Panc1 (cell line): ENCODE measurements at regions not wholly inside any gene's neighbourhood (a gene's known extent, or its start where the extent isn't known, plus 50 kb on each side); places are given as distances from the start of the nearest gene placed in this dataset.

ENCODE experiments used
- ATAC-seq: fragments of 200-7000 bp; cut with Tn5 transposase; 2 replicates; pipeline ENCODE4 v1.9.1; 2020; ENCODE audit warnings: mild to moderate bottlenecking, moderate library complexity
- BruUV-seq: library from RNA; stranded (reverse); fragments of 400-500 nt; replicated peaks from 2 replicates; lab custom pipeline; 2021; lab: Mats Ljungman, UMichigan
- CTCF ChIA-PET: fragments of 300-600 bp; sonication (Branson Sonifier 250); formaldehyde crosslinking; loops from one replicate; lab custom pipeline; 2022; ENCODE audit warnings: antibody characterized with exemption; lab: Charles Lee
- POLR2A ChIA-PET: fragments of 300-600 bp; sonication (Branson Sonifier 250); formaldehyde crosslinking; loops from one replicate; lab custom pipeline; 2022; ENCODE audit warnings: antibody characterized with exemption; lab: Charles Lee
- DNase-seq: peaks from one replicate; pipeline ENCODE4 v3.0.0-alpha.2; 2010; ENCODE audit warnings: low read depth, low spot score
- H3K27ac ChIP-seq: 2 replicates; pipeline ENCODE4 v1.5.1; 2011; ENCODE audit warnings: mild to moderate bottlenecking, low read length, inconsistent platforms
- H3K27me3 ChIP-seq: fragments of 200-500 bp; sonication (Bioruptor generic); 2 replicates; pipeline ENCODE4 v1.6.0; 2014; ENCODE audit warnings: low read length, inconsistent platforms; ENCODE audit not compliant: control insufficient read depth, insufficient read depth
- H3K36me3 ChIP-seq: fragments of 200-500 bp; sonication (Bioruptor generic); 2 replicates; pipeline ENCODE4 v1.5.1; 2014; ENCODE audit warnings: inconsistent platforms, mild to moderate bottlenecking, low read length, moderate library complexity; ENCODE audit not compliant: control insufficient read depth, insufficient read depth
- H3K4me1 ChIP-seq: 2 replicates; pipeline ENCODE4 v1.5.1; 2011; ENCODE audit warnings: inconsistent platforms, mild to moderate bottlenecking, low read length, moderate library complexity; ENCODE audit not compliant: control insufficient read depth, insufficient read depth
- H3K4me3 ChIP-seq, 2 experiments: 2 replicates each; pipeline ENCODE4 v1.5.1; 2011 to 2012; ENCODE audit warnings: low read depth in 2 of 2, low read length in 2 of 2, mild to moderate bottlenecking in 2 of 2, inconsistent platforms in 1 of 2, moderate library complexity in 1 of 2
- H3K9me3 ChIP-seq: fragments of 200-500 bp; sonication (Bioruptor generic); 2 replicates; pipeline ENCODE4 v1.5.1; 2014; ENCODE audit warnings: low read depth, mild to moderate bottlenecking, inconsistent platforms, low read length, moderate library complexity; ENCODE audit not compliant: control insufficient read depth, insufficient read depth
- POLR2AphosphoS5 ChIP-seq: IDR thresholded peaks from 2 replicates; pipeline ENCODE4 v1.6.1; 2012; ENCODE audit warnings: mild to moderate bottlenecking, low read depth, low read length, moderate library complexity
- SIN3A ChIP-seq: IDR thresholded peaks from 2 replicates; pipeline ENCODE4 v1.6.1; 2012; ENCODE audit warnings: low read depth, mild to moderate bottlenecking, low read length, moderate library complexity, borderline replicate concordance; ENCODE audit not compliant: insufficient read depth
- TCF7L2 ChIP-seq: IDR thresholded peaks from 2 replicates; pipeline ENCODE4 v1.6.1; 2011; ENCODE audit warnings: mild to moderate bottlenecking, low read depth, low read length, inconsistent platforms
- in situ Hi-C: cut with HindIII; loops from 2 replicates; pipeline ENCODE4 v1.10.0; 2016; ENCODE audit warnings: low sequenced_read_pairs, low pct_unique_long_range_greater_than_20kb
- intact Hi-C: fragments of 100-400 bp; cut with micrococcal nuclease; formaldehyde crosslinking; loops from one replicate; pipeline ENCODE4 v1.10.0; 2022; ENCODE audit not compliant: unreplicated experiment
- TF ChIP-seq, protein P1 (sequence below), 2 experiments: IDR thresholded peaks; 2 replicates each; pipeline ENCODE4 v1.6.1; 2011 to 2012; ENCODE audit warnings: low read depth in 2 of 2, control low read depth in 1 of 2, low read length in 1 of 2, mild to moderate bottlenecking in 1 of 2, moderate library complexity in 1 of 2; ENCODE audit not compliant: insufficient read depth in 1 of 2
- TF ChIP-seq, protein P2 (sequence below): fragments of 450-650 bp; IDR thresholded peaks from 2 replicates; pipeline ENCODE4 v1.5.1; 2017; ENCODE audit warnings: mild to moderate bottlenecking

DNA sequence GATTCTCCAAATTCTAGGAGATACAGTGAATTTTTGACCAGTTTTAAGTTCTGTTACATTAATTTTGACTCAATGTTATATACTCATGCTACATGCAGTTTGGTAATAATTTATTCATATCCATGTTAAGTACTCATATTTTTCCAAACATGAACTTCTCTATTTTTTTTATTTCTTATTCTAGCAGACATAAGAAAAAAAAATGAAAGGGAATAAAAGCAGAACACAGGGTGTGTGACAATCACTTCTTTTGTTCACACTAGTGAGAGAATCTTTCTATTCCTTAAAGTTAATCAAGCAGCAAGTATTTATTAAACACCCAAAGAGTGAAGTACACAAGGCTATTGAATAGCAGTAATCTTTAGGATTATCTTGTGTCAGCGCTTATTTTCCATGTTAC, 171.1 kb upstream of the ATP2B1 start:
- intact Hi-C loops (no loop called here), in situ Hi-C loops (no loop called here)
- no peak for DNase-seq
- POLR2A ChIA-PET = no interaction called here
- H3K27ac ChIP-seq = no peak overlapping the region
- BruUV-seq = no TSS peak
- no peaks in the 10 kb centered on the region for H3K36me3 ChIP-seq
- no peak overlapping the region for H3K4me3 ChIP-seq
- no peaks in the 10 kb centered on the region for H3K27me3 ChIP-seq
- no peaks in the 10 kb centered on the region for H3K9me3 ChIP-seq
- H3K4me1 ChIP-seq = no peaks in the 10 kb centered on the region
- CTCF ChIA-PET = no interaction called here
- no peak for ATAC-seq
- no peak for TF ChIP-seq SIN3A
- TF ChIP-seq, protein P1, sequence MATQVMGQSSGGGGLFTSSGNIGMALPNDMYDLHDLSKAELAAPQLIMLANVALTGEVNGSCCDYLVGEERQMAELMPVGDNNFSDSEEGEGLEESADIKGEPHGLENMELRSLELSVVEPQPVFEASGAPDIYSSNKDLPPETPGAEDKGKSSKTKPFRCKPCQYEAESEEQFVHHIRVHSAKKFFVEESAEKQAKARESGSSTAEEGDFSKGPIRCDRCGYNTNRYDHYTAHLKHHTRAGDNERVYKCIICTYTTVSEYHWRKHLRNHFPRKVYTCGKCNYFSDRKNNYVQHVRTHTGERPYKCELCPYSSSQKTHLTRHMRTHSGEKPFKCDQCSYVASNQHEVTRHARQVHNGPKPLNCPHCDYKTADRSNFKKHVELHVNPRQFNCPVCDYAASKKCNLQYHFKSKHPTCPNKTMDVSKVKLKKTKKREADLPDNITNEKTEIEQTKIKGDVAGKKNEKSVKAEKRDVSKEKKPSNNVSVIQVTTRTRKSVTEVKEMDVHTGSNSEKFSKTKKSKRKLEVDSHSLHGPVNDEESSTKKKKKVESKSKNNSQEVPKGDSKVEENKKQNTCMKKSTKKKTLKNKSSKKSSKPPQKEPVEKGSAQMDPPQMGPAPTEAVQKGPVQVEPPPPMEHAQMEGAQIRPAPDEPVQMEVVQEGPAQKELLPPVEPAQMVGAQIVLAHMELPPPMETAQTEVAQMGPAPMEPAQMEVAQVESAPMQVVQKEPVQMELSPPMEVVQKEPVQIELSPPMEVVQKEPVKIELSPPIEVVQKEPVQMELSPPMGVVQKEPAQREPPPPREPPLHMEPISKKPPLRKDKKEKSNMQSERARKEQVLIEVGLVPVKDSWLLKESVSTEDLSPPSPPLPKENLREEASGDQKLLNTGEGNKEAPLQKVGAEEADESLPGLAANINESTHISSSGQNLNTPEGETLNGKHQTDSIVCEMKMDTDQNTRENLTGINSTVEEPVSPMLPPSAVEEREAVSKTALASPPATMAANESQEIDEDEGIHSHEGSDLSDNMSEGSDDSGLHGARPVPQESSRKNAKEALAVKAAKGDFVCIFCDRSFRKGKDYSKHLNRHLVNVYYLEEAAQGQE (IDR thresholded peaks at IDR 0.05; ENCODE audit: insufficient read depth in 1 of 2, low read depth in 2 of 2, low read length in 1 of 2) = no peak
- no peak for TF ChIP-seq TCF7L2
- TF ChIP-seq POLR2AphosphoS5 = no peak
- TF ChIP-seq, protein P2, sequence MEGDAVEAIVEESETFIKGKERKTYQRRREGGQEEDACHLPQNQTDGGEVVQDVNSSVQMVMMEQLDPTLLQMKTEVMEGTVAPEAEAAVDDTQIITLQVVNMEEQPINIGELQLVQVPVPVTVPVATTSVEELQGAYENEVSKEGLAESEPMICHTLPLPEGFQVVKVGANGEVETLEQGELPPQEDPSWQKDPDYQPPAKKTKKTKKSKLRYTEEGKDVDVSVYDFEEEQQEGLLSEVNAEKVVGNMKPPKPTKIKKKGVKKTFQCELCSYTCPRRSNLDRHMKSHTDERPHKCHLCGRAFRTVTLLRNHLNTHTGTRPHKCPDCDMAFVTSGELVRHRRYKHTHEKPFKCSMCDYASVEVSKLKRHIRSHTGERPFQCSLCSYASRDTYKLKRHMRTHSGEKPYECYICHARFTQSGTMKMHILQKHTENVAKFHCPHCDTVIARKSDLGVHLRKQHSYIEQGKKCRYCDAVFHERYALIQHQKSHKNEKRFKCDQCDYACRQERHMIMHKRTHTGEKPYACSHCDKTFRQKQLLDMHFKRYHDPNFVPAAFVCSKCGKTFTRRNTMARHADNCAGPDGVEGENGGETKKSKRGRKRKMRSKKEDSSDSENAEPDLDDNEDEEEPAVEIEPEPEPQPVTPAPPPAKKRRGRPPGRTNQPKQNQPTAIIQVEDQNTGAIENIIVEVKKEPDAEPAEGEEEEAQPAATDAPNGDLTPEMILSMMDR = no peak

DNA sequence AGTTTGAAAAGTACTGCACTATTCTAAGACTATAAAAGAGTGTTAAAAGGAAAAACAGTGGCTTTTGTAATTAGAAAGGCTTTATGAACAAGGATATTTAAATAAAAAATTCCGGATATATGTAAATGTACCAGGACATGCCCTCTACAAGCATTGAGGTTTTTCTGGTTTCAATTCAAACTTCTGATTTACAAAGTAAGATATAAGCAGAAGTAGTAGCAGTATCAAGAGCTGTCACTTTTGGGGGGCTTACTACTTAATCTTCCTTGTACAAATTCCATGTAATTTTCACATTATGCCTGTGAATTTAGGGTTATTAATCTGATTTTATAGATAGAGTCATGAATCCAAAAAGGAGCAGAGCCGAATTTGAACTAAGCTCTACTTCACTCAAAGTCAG, 170.3 kb upstream of the ATP2B1 start:
- DNase-seq = no peak
- Histone ChIP-seq H3K4me1 (no peaks in the 10 kb centered on the region), H3K36me3 (no peaks in the 10 kb centered on the region), H3K4me3 (no peak overlapping the region), H3K27ac (no peak overlapping the region), H3K27me3 (no peaks in the 10 kb centered on the region), H3K9me3 (no peaks in the 10 kb centered on the region)
- BruUV-seq = no TSS peak
- in situ Hi-C loops = no loop called here
- ATAC-seq = no peak
- TF ChIP-seq, protein P1 (IDR thresholded peaks at IDR 0.05; ENCODE audit: insufficient read depth in 1 of 2, low read depth in 2 of 2, low read length in 1 of 2) = no peak
- TF ChIP-seq SIN3A = no peak
- CTCF ChIA-PET = no interaction called here
- intact Hi-C loops = no loop called here
- POLR2A ChIA-PET = no interaction called here
